Dermis blood vessel endothelial cell (primary cell): ENCODE measurements at regions not wholly inside any gene's neighbourhood (a gene's known extent, or its start where the extent isn't known, plus 50 kb on each side); places are given as distances from the start of the nearest gene placed in this dataset.
"Not testable (repeated sequence)": the region's sequence is repeated elsewhere in the genome, so short reads cannot be mapped to it uniquely, and the experiment has no call there.

Experiments used
- DNase-seq: peaks from one replicate; pipeline ENCODE4 v3.0.0; 2010

DNA sequence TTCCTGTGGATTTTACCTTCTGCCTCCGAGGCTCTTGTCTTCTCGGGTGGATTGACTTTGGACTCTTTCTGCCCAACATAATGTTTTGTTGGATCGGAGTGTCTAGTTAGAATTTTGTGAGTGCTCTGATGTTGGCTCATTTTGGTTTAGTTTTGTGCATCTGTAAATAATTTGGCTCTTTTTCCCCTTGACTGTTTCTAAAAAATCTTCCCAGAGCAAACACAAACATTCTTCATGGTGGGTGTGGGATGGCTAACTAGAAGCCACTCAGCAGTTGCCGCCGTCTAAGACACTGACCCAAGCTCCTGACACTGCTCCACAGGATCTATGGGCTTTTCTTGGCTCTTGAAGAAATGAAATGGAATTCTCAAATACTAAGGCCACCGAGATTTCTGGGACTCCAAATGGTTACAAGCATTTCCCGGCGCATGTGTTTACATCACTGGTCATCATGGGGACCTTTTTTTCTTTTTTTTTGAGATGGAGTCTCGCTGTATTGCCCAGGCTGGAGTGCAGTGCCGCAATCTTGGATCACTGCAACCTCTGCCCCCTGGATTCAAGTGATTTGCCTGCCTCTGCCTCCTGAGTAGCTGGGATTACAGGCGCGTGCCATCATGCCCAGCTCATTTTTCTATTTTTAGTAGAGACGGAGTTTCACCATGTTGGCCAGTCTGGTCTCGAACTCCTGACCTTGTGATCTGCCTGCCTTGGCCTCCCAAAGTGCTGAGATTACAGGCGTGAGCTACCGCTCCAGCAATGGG is 92.0 kb upstream of the FRMD1 start:
- no peak for DNase-seq

GRCh38 chr6:168169624-168170023 is 90.6 kb upstream of the FRMD1 start:
- DNase-seq = no peak

DNA sequence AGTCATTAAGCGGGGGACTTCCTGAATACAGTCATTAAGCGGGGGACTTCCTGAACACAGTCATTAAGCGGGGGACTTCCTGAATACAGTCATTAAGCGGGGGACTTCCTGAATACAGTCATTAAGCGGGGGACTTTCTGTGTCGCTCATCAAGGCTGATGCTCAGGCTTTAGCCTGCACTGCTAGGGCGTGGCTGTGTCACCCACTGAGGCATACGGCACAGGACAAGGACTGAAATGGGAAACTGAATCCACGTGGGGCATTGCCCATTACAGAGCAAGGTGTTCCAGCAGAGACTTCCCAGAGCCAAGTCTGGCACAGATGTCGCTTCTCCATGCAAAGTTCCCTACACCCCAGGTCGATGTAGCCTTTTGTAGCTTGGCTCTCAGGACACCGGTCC is 89.9 kb upstream of the FRMD1 start:
- DNase-seq = not testable (repeated sequence)

DNA sequence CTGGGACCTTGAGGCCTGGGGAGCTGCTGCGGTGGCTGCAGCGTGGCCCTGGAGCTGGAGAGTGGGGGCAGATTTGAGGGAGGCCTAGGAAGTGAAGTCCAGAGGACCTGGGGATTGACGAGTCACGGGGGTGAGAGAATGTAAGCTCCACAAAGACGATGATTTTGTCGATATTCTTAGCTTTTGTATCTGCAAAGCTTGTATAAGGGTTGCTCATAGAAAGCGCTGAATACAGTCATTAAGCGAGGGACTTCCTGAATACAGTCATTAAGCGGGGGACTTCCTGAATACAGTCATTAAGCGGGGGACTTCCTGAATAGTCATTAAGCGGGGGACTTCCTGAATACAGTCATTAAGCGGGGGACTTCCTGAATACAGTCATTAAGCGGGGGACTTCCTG is 89.3 kb upstream of the FRMD1 start:
- DNase-seq = not testable (repeated sequence)

DNA sequence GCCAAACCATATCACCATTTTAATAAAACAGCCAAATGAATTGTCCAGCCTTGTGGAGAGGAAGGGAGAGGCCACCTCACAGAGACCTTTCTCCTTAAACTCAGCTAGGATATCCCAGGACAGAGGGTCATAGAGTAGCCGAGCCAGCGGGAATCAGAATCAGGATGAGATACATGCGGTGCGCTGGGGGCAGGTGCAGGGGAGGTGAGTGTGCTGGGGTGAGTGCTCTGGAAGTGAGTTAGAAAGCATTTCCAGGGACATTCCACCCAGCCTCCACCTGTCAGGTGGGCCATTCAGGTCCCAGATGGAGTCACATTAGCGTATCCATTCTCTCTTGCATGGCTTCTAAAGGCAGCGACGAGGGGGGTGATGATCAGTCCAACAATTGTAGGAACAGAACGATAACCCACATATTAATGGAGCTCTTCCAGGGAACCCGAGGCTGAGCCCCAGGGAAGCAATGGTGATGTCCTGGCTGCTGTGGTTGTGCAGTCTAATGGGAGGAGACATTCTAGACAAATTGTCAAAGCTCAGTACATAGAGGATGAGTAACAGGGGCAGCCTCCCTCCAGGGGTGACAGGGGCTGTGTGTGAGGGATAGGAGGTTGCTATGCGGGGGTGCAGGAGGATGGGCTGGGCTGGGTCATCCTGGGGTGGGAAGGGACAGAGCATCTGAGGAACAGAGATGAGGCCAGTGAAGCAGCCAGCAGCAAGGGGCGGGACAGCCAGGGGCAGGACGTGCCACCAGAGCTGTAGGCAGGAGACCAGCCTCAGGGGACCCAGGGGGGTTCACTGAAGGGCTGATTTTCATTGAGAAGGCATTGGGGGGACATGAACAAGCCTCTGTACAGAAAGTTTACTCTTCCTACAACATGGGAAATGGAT is 88.7 kb upstream of the FRMD1 start:
- no peak for DNase-seq

- no peak for DNase-seq
Observed at GRCh38 chr6:168166627-168167026, 87.6 kb upstream of the FRMD1 start.

DNA sequence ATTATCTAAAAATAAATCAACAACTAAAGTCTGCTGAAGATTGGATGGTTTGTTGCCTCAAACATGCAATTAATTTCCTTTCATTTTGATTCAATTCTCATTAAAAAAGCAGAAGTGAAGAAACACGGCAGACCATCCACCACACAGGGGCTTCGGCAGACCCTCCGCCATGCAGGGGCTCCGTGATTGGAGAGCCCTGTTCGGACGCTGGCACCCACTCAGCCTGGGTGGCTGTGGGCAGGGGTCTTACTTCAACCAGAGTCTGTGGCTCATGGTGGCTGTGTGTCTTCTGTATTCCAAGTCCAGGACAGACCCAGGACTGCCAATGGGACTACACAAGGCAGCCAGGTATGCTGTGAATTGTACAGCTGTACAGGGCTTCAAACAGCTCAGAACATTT is 86.9 kb upstream of the FRMD1 start:
- DNase-seq = no peak

GRCh38 chr6:168165373-168165772 is 86.4 kb upstream of the FRMD1 start:
- no peak for DNase-seq

GRCh38 chr6:168164462-168165061 is 85.5 kb upstream of the FRMD1 start:
- DNase-seq = no peak

GRCh38 chr6:168163096-168163731 is 84.2 kb upstream of the FRMD1 start:
- no peak for DNase-seq

DNA sequence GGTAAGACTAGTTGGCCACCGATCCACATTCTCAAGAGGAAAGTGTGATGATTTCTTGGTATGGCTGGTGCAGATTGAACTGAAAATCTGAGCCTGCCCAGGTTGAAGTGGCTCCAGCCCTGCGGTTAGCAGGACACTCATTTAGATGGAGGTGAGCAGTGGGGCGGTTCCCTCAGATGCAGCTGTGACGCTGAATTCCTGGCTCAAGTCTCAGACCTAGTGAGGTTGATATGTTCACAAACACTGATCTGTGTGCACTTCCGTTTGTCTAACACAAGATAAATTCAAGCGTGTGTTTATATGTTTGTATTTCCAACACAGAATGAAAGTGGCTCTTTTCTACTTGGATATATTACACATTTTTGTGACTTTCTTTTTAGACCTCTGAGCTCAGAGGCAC is 83.4 kb upstream of the FRMD1 start:
- DNase-seq = no peak

GRCh38 chr6:168161371-168161750 is 82.3 kb upstream of the FRMD1 start:
- DNase-seq = no peak

GRCh38 chr6:168160506-168161370 is 81.7 kb upstream of the FRMD1 start:
- DNase-seq = no peak

GRCh38 chr6:168159506-168159905 is 80.5 kb upstream of the FRMD1 start:
- no peak for DNase-seq

DNA sequence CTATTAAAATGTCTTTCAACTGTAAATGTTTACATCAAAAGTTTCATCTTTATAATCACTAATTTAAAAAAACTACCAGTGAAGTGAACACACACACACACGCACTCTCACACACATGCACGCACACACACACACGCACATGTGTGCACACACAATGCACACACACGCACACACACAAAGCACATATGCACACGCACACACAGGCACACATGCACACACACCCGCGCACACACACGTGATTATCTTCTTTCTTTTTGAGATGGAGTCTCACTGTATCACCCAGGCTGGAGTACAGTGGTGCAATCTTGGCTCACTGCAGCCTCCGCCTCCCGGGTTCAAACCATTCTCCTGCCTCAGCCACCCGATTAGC is 80.0 kb upstream of the FRMD1 start:
- DNase-seq = no peak

- DNase-seq = no peak
Observed at GRCh38 chr6:168158213-168158979, 79.4 kb upstream of the FRMD1 start.

DNA sequence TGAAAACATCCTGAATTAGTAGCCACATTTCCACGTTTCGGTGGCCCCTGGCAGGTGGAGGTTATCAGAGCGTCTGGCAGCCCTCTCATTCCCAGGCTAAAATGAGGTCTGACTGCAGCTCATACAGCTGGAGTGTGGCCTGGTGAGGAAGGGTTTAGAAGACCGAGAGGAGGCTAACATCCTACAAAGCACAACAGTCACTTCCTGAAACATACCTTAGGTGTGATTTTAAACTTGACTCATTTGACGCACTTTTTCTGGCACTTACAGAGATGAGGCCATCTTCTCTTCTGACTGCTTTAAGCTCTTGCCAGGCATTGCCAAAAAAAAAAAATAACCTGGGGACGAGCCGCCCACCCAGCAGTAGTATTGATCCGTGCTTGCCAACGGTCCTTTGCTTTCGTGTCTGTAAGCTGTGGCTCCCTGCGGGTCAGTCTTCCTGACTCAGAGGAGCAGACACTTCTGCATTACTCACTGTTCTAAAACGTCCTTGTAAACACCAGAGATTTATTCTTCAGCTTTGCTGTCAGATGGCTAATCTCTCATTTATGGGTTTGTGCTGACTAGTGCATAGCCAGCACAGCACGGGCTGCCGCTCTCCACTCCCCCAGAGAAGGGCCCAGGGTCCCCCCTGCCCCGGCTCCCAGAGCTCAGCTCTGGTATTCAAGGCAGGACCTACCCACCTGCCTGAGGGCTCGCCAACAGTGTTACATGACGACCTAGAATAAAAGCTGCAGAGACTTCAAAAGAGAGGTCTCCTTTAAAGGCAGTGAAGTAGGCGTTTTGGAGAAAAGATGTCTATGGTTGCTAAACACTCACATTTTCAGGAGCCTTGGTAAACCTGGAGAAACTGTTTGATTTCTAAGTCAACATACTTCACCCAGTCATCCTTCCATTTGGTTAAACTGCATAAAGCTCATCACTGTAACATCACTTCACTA is 78.5 kb upstream of the FRMD1 start:
- no peak for DNase-seq

DNA sequence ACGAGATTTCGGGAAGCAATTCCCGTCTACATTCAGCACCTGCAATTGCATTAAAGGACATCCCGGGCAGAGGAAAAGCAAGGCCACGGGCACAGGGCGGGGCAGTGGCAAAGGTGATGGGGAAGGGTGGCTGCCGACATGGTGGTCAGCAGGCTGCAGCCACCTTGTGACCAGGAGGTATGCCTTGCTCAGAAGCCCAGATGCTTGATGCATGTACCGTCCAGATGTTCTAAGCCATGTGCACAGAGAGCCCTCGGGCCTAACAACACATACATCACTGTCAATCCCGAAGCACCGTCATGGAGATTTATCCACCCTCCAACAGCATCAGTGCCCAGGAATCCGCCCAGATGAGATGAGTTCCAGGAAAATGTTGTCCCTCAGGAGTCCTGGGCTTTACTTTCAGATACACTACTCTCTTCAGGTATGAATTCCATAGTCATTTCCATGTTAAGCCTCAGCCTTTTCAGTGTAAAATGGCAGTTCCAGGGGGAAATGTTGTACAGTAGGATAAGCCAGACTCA is 77.8 kb upstream of the FRMD1 start:
- no peak for DNase-seq

DNA sequence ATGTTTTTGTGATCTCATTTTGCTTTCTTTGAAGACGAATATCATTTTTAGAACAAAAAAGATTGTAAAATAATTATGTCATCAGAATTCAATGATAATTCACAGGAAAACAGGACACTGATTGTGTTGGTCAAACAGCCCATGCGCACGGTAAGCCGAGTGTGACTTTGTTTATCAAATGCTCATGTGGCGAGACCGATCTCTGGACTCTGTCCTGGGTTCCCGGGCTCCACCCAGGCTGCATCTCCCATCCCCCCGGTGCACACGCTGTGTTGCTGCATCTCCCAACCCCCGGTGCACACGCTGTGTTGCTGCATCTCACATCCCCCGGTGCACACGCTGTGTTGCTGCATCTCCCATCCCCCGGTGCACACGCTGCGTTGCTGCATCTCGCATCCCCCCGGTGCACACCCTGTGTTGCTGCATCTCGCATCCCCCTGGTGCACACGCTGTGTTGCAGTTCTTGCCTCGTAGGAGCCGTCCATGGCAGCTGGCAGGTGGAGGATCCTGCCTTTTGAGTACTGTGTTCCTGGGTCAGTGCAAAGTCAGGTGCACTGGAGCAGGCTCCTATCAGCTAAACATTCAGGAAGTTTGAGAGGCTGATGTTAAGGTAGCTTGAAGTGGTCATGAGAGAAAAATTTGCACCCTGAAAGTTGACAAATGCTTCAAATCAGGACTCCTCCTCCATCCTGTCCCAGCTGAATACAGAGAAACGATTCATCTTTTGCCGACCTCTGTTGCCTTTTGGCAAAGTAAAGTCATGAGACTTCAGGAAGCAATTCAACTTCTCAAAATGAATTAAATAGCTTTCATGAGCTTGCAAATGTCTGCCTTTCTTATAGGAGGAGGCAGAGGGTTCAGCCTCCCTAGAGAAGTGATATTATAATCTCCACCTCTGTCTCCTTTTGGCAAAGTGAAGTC is 77.1 kb upstream of the FRMD1 start:
- DNase-seq = no peak
